GM21381 (cell line): ENCODE measurements at regions not wholly inside any gene's neighbourhood (a gene's known extent, or its start where the extent isn't known, plus 50 kb on each side); places are given as distances from the start of the nearest gene placed in this dataset.

Source experiments
- ATAC-seq: cut with Tn5 transposase; IDR thresholded peaks from one replicate; pipeline ENCODE4 v1.9.1; 2021; ENCODE audit warnings: mild to moderate bottlenecking, moderate library complexity; ENCODE audit not compliant: unreplicated experiment

- ATAC-seq: no peak
These were observed 167.6 kb upstream of the ESRRG start for GRCh38 chr1:216890871-216891270.

- no peak for ATAC-seq
These were observed 165.5 kb upstream of the ESRRG start for GRCh38 chr1:216888731-216889130.

- ATAC-seq: no peak
These were observed 163.8 kb upstream of the ESRRG start for GRCh38 chr1:216887032-216887431.

GRCh38 chr1:216884614-216885229 is 161.5 kb upstream of the ESRRG start:
- ATAC-seq: no peak

- no peak for ATAC-seq
These were observed 160.3 kb upstream of the ESRRG start for GRCh38 chr1:216883518-216883917.

GRCh38 chr1:216881695-216882094 is 158.5 kb upstream of the ESRRG start:
- no peak for ATAC-seq

- no peak for ATAC-seq
These were observed 143.5 kb upstream of the ESRRG start for GRCh38 chr1:216866714-216867113.

GRCh38 chr1:216855810-216856209 is 132.6 kb upstream of the ESRRG start:
- no peak for ATAC-seq

GRCh38 chr1:216854836-216855484 is 131.7 kb upstream of the ESRRG start:
- no peak for ATAC-seq

GRCh38 chr1:216851073-216851472 is 127.8 kb upstream of the ESRRG start:
- ATAC-seq: no peak

GRCh38 chr1:216849146-216849545 is 125.9 kb upstream of the ESRRG start:
- ATAC-seq: no peak

GRCh38 chr1:216847397-216848036 is 124.3 kb upstream of the ESRRG start:
- no peak for ATAC-seq

GRCh38 chr1:216846339-216846738 is 123.1 kb upstream of the ESRRG start:
- no peak for ATAC-seq

- ATAC-seq: no peak
These were observed 120.2 kb upstream of the ESRRG start for GRCh38 chr1:216843409-216843808.

GRCh38 chr1:216841165-216841564 is 117.9 kb upstream of the ESRRG start:
- no peak for ATAC-seq

- no peak for ATAC-seq
These were observed 113.1 kb upstream of the ESRRG start for GRCh38 chr1:216836316-216836715.

GRCh38 chr1:216833509-216833908 is 110.3 kb upstream of the ESRRG start:
- ATAC-seq: no peak

- ATAC-seq: no peak
These were observed 109.0 kb upstream of the ESRRG start for GRCh38 chr1:216832192-216832591.

GRCh38 chr1:216830424-216831210 is 107.4 kb upstream of the ESRRG start:
- no peak for ATAC-seq

GRCh38 chr1:216827251-216827650 is 104.0 kb upstream of the ESRRG start:
- no peak for ATAC-seq

GRCh38 chr1:216826646-216827045 is 103.4 kb upstream of the ESRRG start:
- no peak for ATAC-seq

- ATAC-seq: no peak
These were observed 103.0 kb upstream of the ESRRG start for GRCh38 chr1:216826214-216826613.
